SK-N-SH treated with all-trans-retinoic acid at 6 μM for 48 hours (cell line): ENCODE measurements at regions not wholly inside any gene's neighbourhood (a gene's known extent, or its start where the extent isn't known, plus 50 kb on each side); places are given as distances from the start of the nearest gene placed in this dataset.

Experiments
- ATAC-seq: fragments of 200-7000 bp; cut with Tn5 transposase; 3 replicates; pipeline ENCODE4 v1.9.1; 2020; ENCODE audit warnings: mild to moderate bottlenecking, moderate library complexity
- BACH2 ChIP-seq: fragments of 250-450 bp; sonication (Bioruptor Pico); IDR thresholded peaks from 2 replicates; pipeline ENCODE4 v1.9.0; 2021; ENCODE audit warnings: mild to moderate bottlenecking, borderline replicate concordance
- CSDC2 ChIP-seq: fragments of 250-450 bp; sonication (Bioruptor Pico); IDR thresholded peaks from 2 replicates; pipeline ENCODE4 v1.5.0; 2020; ENCODE audit warnings: mild to moderate bottlenecking, moderate library complexity
- ESRRG ChIP-seq: fragments of 250-450 bp; sonication (Bioruptor Pico); IDR thresholded peaks from 2 replicates; pipeline ENCODE4 v1.6.1; 2021; ENCODE audit warnings: mild to moderate bottlenecking
- GLIS3 ChIP-seq: fragments of 250-450 bp; sonication (Bioruptor Pico); IDR thresholded peaks from 2 replicates; pipeline ENCODE4 v1.5.0; 2020; ENCODE audit warnings: mild to moderate bottlenecking, moderate library complexity
- OSR1 ChIP-seq: fragments of 250-450 bp; sonication (Bioruptor Pico); IDR thresholded peaks from 2 replicates; pipeline ENCODE4 v1.8.0; 2022; ENCODE audit warnings: moderate library complexity, mild to moderate bottlenecking, inconsistent platforms
- PPARA ChIP-seq: fragments of 250-450 bp; sonication (Bioruptor Pico); IDR thresholded peaks from 2 replicates; pipeline ENCODE4 v1.5.0; 2020; ENCODE audit warnings: mild to moderate bottlenecking, borderline replicate concordance
- RARB ChIP-seq: fragments of 250-450 bp; sonication (Bioruptor Pico); IDR thresholded peaks from 2 replicates; pipeline ENCODE4 v1.8.0; 2021; ENCODE audit warnings: mild to moderate bottlenecking, moderate library complexity
- TOX ChIP-seq: fragments of 250-450 bp; sonication (Bioruptor Pico); IDR thresholded peaks from 2 replicates; pipeline ENCODE4 v1.8.0; 2021; ENCODE audit warnings: mild to moderate bottlenecking, moderate library complexity, borderline replicate concordance
- ZC3H10 ChIP-seq: fragments of 250-450 bp; sonication (Bioruptor Pico); IDR thresholded peaks from 2 replicates; pipeline ENCODE4 v1.5.1; 2021; ENCODE audit warnings: mild to moderate bottlenecking, moderate library complexity
- ZFP30 ChIP-seq: fragments of 450-650 bp; formaldehyde crosslinking; IDR thresholded peaks from 2 replicates; pipeline ENCODE4 v1.5.0; 2022; ENCODE audit warnings: mild to moderate bottlenecking, moderate library complexity
- ZNF70 ChIP-seq: fragments of 450-650 bp; formaldehyde crosslinking; IDR thresholded peaks from 2 replicates; pipeline ENCODE4 v1.5.0; 2020; ENCODE audit warnings: mild to moderate bottlenecking, moderate library complexity
- ZNF8 ChIP-seq: fragments of 450-650 bp; formaldehyde crosslinking; IDR thresholded peaks from 2 replicates; pipeline ENCODE4 v1.5.0; 2020; ENCODE audit warnings: mild to moderate bottlenecking, moderate library complexity
- TF ChIP-seq, protein P1 (sequence below): fragments of 250-450 bp; sonication (Bioruptor Pico); IDR thresholded peaks from 2 replicates; pipeline ENCODE4 v1.5.0; 2020; ENCODE audit warnings: mild to moderate bottlenecking, moderate library complexity
- TF ChIP-seq, protein P2 (sequence below): fragments of 250-450 bp; sonication (Bioruptor Pico); IDR thresholded peaks from 2 replicates; pipeline ENCODE4 v1.5.1; 2020; ENCODE audit warnings: low read depth, mild to moderate bottlenecking, moderate library complexity
- TF ChIP-seq, protein P3 (sequence below): fragments of 250-450 bp; sonication (Bioruptor Pico); IDR thresholded peaks from 2 replicates; pipeline ENCODE4 v1.8.0; 2021; ENCODE audit warnings: low read depth, mild to moderate bottlenecking, moderate library complexity, borderline replicate concordance
- TF ChIP-seq, protein P4 (sequence below): fragments of 250-450 bp; sonication (Bioruptor Pico); IDR thresholded peaks from 2 replicates; pipeline ENCODE4 v1.8.0; 2020; ENCODE audit warnings: mild to moderate bottlenecking, moderate library complexity, borderline replicate concordance

DNA sequence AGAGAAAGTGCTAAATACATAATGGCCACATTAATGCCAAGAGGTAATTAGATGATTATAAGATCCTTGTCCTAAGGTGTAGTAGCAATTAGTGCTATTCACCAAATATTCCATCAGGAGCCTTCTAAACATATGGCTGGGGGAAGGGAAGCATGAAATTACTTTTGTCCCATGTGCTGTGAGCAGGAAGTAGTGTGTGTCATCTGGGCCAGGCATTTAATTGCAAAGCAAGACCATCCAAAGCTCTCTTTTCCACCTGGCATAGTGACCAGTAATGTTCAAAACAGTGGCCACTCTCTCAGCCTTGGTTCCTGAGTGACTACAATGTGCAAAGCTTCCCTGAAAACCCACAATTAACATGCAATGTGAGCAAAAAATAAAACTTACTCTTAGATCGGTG, 144.2 kb upstream of the FAM241A start:
- TF ChIP-seq ESRRG (CRISPR knock-in tag): no peak
- no peak for TF ChIP-seq CSDC2
- TF ChIP-seq ZC3H10 (CRISPR knock-in tag): no peak
- TF ChIP-seq, protein P1, sequence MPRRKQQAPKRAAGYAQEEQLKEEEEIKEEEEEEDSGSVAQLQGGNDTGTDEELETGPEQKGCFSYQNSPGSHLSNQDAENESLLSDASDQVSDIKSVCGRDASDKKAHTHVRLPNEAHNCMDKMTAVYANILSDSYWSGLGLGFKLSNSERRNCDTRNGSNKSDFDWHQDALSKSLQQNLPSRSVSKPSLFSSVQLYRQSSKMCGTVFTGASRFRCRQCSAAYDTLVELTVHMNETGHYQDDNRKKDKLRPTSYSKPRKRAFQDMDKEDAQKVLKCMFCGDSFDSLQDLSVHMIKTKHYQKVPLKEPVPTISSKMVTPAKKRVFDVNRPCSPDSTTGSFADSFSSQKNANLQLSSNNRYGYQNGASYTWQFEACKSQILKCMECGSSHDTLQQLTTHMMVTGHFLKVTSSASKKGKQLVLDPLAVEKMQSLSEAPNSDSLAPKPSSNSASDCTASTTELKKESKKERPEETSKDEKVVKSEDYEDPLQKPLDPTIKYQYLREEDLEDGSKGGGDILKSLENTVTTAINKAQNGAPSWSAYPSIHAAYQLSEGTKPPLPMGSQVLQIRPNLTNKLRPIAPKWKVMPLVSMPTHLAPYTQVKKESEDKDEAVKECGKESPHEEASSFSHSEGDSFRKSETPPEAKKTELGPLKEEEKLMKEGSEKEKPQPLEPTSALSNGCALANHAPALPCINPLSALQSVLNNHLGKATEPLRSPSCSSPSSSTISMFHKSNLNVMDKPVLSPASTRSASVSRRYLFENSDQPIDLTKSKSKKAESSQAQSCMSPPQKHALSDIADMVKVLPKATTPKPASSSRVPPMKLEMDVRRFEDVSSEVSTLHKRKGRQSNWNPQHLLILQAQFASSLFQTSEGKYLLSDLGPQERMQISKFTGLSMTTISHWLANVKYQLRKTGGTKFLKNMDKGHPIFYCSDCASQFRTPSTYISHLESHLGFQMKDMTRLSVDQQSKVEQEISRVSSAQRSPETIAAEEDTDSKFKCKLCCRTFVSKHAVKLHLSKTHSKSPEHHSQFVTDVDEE (CRISPR knock-in tag): no peak
- TF ChIP-seq, protein P2, sequence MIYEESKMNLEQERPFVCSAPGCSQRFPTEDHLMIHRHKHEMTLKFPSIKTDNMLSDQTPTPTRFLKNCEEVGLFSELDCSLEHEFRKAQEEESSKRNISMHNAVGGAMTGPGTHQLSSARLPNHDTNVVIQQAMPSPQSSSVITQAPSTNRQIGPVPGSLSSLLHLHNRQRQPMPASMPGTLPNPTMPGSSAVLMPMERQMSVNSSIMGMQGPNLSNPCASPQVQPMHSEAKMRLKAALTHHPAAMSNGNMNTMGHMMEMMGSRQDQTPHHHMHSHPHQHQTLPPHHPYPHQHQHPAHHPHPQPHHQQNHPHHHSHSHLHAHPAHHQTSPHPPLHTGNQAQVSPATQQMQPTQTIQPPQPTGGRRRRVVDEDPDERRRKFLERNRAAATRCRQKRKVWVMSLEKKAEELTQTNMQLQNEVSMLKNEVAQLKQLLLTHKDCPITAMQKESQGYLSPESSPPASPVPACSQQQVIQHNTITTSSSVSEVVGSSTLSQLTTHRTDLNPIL: no peak
- no peak for TF ChIP-seq TOX (CRISPR knock-in tag)
- TF ChIP-seq GLIS3 (CRISPR knock-in tag): no peak
- TF ChIP-seq, all 23 proteins: peak for 0
- ATAC-seq: no peak

DNA sequence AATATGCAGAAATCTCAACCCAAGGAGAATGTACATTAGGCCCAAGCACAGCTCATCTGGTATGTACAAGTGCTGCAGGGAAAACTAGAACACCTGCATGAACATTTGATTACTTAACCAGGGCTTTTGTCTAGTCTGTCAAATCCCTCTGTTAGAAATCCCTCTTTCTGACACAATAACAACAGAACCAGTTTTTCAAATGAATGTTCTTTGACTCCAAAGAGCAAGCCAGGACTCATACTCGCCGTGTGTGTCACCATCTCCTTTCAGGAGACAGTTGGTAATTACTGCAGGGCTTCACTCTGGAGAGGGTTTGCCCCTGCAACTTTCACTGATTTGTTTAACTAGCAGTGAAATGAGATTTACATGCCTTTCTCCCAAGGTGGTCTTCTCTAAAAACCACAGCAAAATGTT, 143.0 kb upstream of the FAM241A start:
- no peak for ATAC-seq

DNA sequence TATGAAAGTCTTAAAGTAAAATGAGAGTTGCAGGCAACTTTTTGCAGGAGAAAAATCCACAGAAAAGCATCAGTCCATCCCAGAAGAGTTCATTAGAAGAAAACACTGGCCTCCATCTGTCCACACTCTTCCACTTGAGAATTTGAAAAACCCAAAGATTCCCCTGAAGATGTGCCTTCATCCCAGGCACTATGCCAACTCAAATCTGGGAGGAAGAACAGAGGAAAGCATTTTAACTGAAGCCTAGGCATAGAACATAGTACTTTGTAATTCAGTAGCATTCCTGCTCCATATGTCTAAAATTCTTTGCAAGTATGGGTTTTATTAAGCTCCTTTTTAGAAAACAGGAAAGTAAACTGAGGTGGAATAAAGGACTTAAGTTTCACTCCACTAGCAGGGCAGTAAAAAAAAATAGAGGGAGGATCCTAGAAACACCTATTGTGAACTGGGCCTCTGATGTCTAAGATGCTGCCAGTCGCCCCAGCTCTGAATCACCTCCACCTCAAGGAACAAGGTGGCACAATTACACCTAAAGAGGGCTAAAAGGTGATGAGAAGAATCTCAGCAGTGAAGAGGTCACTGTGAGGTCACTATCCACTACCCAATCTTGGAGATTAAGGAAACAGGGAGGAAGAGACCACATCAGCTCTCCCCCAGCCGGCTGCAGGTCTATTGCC, 141.9 kb upstream of the FAM241A start:
- TF ChIP-seq OSR1 (CRISPR knock-in tag): no peak
- no peak for TF ChIP-seq PPARA (CRISPR knock-in tag)
- TF ChIP-seq ZNF70 (CRISPR knock-in tag): no peak
- TF ChIP-seq, protein P1 (CRISPR knock-in tag): no peak
- TF ChIP-seq, protein P3, sequence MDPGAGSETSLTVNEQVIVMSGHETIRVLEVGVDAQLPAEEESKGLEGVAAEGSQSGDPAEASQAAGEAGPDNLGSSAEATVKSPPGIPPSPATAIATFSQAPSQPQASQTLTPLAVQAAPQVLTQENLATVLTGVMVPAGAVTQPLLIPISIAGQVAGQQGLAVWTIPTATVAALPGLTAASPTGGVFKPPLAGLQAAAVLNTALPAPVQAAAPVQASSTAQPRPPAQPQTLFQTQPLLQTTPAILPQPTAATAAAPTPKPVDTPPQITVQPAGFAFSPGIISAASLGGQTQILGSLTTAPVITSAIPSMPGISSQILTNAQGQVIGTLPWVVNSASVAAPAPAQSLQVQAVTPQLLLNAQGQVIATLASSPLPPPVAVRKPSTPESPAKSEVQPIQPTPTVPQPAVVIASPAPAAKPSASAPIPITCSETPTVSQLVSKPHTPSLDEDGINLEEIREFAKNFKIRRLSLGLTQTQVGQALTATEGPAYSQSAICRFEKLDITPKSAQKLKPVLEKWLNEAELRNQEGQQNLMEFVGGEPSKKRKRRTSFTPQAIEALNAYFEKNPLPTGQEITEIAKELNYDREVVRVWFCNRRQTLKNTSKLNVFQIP: no peak
- no peak for TF ChIP-seq BACH2 (CRISPR knock-in tag)
- no peak for ATAC-seq

More for the DNA sequence above, 143.0 kb upstream of the FAM241A start:
- TF ChIP-seq RARB (CRISPR knock-in tag) (no peak), CSDC2 (no peak), ZC3H10 (CRISPR knock-in tag) (no peak)
- TF ChIP-seq, protein P3: no peak
- TF ChIP-seq, protein P4, sequence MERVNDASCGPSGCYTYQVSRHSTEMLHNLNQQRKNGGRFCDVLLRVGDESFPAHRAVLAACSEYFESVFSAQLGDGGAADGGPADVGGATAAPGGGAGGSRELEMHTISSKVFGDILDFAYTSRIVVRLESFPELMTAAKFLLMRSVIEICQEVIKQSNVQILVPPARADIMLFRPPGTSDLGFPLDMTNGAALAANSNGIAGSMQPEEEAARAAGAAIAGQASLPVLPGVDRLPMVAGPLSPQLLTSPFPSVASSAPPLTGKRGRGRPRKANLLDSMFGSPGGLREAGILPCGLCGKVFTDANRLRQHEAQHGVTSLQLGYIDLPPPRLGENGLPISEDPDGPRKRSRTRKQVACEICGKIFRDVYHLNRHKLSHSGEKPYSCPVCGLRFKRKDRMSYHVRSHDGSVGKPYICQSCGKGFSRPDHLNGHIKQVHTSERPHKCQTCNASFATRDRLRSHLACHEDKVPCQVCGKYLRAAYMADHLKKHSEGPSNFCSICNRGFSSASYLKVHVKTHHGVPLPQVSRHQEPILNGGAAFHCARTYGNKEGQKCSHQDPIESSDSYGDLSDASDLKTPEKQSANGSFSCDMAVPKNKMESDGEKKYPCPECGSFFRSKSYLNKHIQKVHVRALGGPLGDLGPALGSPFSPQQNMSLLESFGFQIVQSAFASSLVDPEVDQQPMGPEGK: no peak

DNA sequence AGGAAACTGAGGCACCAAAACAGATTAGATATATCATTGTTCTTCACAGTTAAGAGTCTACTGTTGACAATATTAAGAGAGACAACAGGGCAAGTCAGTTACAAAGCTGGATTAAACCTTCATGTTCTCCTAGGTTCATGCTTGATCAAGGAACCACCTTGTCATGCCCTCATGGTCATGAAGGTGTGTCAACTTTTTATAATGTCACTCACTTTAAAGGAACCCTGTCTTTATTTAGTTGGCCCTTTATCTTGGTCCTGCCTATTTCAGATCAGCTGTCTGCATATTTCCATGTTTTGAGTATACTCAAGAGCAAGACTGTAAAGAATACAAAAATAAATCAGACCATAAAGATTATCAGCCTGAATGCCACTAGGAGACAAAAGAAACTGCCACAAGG, 140.2 kb upstream of the FAM241A start:
- no peak for ATAC-seq
- TF ChIP-seq BACH2 (CRISPR knock-in tag): no peak
- TF ChIP-seq ZNF8 (CRISPR knock-in tag): no peak
- no peak for TF ChIP-seq PPARA (CRISPR knock-in tag)
- TF ChIP-seq TOX (CRISPR knock-in tag): no peak
- no peak for TF ChIP-seq GLIS3 (CRISPR knock-in tag)
- TF ChIP-seq ZFP30 (CRISPR knock-in tag): no peak
